ENCODE measurements at regions not wholly inside any gene's neighbourhood (a gene's known extent, or its start where the extent isn't known, plus 50 kb on each side); places are given as distances from the start of the nearest gene placed in this dataset.
"Not testable (repeated sequence)": the region's sequence is repeated elsewhere in the genome, so short reads cannot be mapped to it uniquely, and the experiment has no call there.

- TF ChIP-seq ZBTB33 (IDR thresholded peaks at IDR 0.05; ENCODE audit: borderline replicate concordance, low read depth) (no peak), SMC3 (IDR thresholded peaks at IDR 0.05; ENCODE audit: low read depth, low read length) (no peak)
These were observed 70.8 kb upstream of the HMGXB4 start (continued) for GRCh38 chr22:35186492-35186891.

- H3K27me3 ChIP-seq (ENCODE audit: insufficient read depth); H3K79me2 ChIP-seq (ENCODE audit: insufficient read depth); H2AFZ ChIP-seq (ENCODE audit: low read depth); H3K4me2 ChIP-seq; H3K36me3 ChIP-seq (replicated peaks in 1 of 2; ENCODE audit: control insufficient read depth in 1 of 2, insufficient read depth in 2 of 2, low read length in 1 of 2); H3K9me2 ChIP-seq; H3K27ac ChIP-seq (ENCODE audit: low read depth in 2 of 2, low read length in 1 of 2); DNase-seq; POLR2A ChIA-PET; H3K9ac ChIP-seq; H3K4me3 ChIP-seq (ENCODE audit: low read depth in 2 of 2, low read length in 1 of 2); H3F3A ChIP-seq (replicated peaks; ENCODE audit: insufficient read depth); CTCF ChIA-PET; H4K20me1 ChIP-seq (ENCODE audit: insufficient read depth); H3K4me1 ChIP-seq (ENCODE audit: control insufficient read depth in 1 of 2, insufficient read depth in 2 of 2, low read depth in 1 of 2, low read length in 1 of 2): not testable (repeated sequence)
- 50% methylated on average over 1 of the region's 1 CpG for WGBS (ENCODE audit: low lambda C conversion rate)
- peaks cover 12% of the 10 kb centered on the region; the same call in 1 of the 2 replicates for H3K9me3 ChIP-seq
These were observed 68.4 kb upstream of the HMGXB4 start for GRCh38 chr22:35188930-35189329.

DNA sequence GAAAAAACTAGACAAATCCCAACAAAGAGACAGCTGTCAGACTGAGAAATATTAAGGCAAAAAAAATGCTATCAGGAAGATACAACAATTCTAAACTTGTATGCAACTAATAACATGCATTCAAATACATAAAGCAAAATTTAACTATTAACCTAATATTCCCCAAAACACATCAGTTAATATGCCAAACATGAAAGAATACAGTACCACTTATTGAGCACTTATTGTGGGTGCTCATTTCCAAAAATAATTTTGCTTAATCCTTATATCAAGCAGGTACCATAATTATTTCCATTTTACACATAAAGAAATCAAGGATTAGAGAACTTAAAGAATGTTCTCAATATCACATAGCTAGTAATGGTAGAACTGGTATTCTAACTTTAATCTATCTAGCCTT is 67.7 kb upstream of the HMGXB4 start:
- no peak overlapping the region for H3K4me2 ChIP-seq
- ChIA-PET CTCF (no interaction called here), POLR2A (no interaction called here)
- H4K20me1 ChIP-seq (ENCODE audit: insufficient read depth), result no peaks in the 10 kb centered on the region
- H3K27me3 ChIP-seq (ENCODE audit: insufficient read depth), result no peaks in the 10 kb centered on the region
- no peak overlapping the region for H3K4me3 ChIP-seq (ENCODE audit: low read depth in 2 of 2, low read length in 1 of 2)
- H3K79me2 ChIP-seq (ENCODE audit: insufficient read depth), result no peaks in the 10 kb centered on the region
- no peak overlapping the region for H3K9ac ChIP-seq
- H3K27ac ChIP-seq (ENCODE audit: low read depth in 2 of 2, low read length in 1 of 2), result no peak overlapping the region
- H3F3A ChIP-seq (replicated peaks; ENCODE audit: insufficient read depth), result no peaks in the 10 kb centered on the region
- H3K9me3 ChIP-seq, result peaks cover 12% of the 10 kb centered on the region; the same call in 1 of the 2 replicates
- no peak for DNase-seq
- H3K9me2 ChIP-seq, result no peaks in the 10 kb centered on the region
- TF ChIP-seq, protein P1, sequence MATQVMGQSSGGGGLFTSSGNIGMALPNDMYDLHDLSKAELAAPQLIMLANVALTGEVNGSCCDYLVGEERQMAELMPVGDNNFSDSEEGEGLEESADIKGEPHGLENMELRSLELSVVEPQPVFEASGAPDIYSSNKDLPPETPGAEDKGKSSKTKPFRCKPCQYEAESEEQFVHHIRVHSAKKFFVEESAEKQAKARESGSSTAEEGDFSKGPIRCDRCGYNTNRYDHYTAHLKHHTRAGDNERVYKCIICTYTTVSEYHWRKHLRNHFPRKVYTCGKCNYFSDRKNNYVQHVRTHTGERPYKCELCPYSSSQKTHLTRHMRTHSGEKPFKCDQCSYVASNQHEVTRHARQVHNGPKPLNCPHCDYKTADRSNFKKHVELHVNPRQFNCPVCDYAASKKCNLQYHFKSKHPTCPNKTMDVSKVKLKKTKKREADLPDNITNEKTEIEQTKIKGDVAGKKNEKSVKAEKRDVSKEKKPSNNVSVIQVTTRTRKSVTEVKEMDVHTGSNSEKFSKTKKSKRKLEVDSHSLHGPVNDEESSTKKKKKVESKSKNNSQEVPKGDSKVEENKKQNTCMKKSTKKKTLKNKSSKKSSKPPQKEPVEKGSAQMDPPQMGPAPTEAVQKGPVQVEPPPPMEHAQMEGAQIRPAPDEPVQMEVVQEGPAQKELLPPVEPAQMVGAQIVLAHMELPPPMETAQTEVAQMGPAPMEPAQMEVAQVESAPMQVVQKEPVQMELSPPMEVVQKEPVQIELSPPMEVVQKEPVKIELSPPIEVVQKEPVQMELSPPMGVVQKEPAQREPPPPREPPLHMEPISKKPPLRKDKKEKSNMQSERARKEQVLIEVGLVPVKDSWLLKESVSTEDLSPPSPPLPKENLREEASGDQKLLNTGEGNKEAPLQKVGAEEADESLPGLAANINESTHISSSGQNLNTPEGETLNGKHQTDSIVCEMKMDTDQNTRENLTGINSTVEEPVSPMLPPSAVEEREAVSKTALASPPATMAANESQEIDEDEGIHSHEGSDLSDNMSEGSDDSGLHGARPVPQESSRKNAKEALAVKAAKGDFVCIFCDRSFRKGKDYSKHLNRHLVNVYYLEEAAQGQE (IDR thresholded peaks at IDR 0.05; ENCODE audit: low read depth, low read length), result no peak
- no peak for TF ChIP-seq SMC3 (IDR thresholded peaks at IDR 0.05; ENCODE audit: low read depth, low read length)
- no peak for TF ChIP-seq NRF1 (IDR thresholded peaks at IDR 0.05; ENCODE audit: low read depth, low read length)
- TF ChIP-seq RXRA (IDR thresholded peaks at IDR 0.05; ENCODE audit: borderline replicate concordance, low read depth), result no peak
- no peak for TF ChIP-seq SIN3A (IDR thresholded peaks at IDR 0.05; ENCODE audit: borderline replicate concordance, low read depth, low read length)
- no peak for TF ChIP-seq FOXM1 (IDR thresholded peaks at IDR 0.05; ENCODE audit: low read depth)
- TF ChIP-seq, protein P2, sequence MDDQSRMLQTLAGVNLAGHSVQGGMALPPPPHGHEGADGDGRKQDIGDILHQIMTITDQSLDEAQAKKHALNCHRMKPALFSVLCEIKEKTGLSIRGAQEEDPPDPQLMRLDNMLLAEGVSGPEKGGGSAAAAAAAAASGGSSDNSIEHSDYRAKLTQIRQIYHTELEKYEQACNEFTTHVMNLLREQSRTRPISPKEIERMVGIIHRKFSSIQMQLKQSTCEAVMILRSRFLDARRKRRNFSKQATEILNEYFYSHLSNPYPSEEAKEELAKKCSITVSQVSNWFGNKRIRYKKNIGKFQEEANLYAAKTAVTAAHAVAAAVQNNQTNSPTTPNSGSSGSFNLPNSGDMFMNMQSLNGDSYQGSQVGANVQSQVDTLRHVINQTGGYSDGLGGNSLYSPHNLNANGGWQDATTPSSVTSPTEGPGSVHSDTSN (IDR thresholded peaks at IDR 0.05), result no peak
- no peak for TF ChIP-seq POLR2AphosphoS5 (IDR thresholded peaks at IDR 0.05; ENCODE audit: low read depth, low read length)
- no peak for TF ChIP-seq MEF2A (IDR thresholded peaks at IDR 0.05; ENCODE audit: borderline replicate concordance, low read depth)
- no peaks in the 10 kb centered on the region for H3K36me3 ChIP-seq (replicated peaks in 1 of 2; ENCODE audit: control insufficient read depth in 1 of 2, insufficient read depth in 2 of 2, low read length in 1 of 2)
- no peak overlapping the region for H2AFZ ChIP-seq (ENCODE audit: low read depth)
- no peaks in the 10 kb centered on the region for H3K4me1 ChIP-seq (ENCODE audit: control insufficient read depth in 1 of 2, insufficient read depth in 2 of 2, low read depth in 1 of 2, low read length in 1 of 2)

All from SK-N-SH (cell line).